ENCODE measurements at regions not wholly inside any gene's neighbourhood (a gene's known extent, or its start where the extent isn't known, plus 50 kb on each side); places are given as distances from the start of the nearest gene placed in this dataset.
A peak's percentile ranks its signal among the peaks of the same experiment; 100 is the strongest.

DNA sequence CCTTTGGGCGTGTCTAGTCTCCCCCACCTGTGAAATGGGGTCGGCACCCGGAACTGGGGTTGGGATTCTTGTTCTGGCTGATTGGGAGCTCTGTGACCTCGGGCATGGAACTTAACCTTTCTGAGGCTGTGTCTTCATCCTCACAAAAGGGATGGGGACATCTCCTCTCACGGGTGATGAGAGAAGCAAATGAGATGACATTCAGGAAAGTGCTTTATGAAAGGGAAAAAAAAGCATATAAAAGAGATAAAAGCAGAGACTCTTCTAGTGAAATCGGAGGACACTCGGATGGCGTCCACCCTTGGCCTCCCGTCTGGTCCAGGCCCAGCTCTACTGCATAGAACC, 98.9 kb downstream of the LRRC74A start:
- no peak overlapping the region for H3K27ac ChIP-seq
- TF ChIP-seq, protein P1, sequence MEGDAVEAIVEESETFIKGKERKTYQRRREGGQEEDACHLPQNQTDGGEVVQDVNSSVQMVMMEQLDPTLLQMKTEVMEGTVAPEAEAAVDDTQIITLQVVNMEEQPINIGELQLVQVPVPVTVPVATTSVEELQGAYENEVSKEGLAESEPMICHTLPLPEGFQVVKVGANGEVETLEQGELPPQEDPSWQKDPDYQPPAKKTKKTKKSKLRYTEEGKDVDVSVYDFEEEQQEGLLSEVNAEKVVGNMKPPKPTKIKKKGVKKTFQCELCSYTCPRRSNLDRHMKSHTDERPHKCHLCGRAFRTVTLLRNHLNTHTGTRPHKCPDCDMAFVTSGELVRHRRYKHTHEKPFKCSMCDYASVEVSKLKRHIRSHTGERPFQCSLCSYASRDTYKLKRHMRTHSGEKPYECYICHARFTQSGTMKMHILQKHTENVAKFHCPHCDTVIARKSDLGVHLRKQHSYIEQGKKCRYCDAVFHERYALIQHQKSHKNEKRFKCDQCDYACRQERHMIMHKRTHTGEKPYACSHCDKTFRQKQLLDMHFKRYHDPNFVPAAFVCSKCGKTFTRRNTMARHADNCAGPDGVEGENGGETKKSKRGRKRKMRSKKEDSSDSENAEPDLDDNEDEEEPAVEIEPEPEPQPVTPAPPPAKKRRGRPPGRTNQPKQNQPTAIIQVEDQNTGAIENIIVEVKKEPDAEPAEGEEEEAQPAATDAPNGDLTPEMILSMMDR (IDR thresholded peaks at IDR 0.05) = no peak
- H3K4me3 ChIP-seq = no peak overlapping the region
- DNase-seq (ENCODE audit: low spot score) = no peak

DNA sequence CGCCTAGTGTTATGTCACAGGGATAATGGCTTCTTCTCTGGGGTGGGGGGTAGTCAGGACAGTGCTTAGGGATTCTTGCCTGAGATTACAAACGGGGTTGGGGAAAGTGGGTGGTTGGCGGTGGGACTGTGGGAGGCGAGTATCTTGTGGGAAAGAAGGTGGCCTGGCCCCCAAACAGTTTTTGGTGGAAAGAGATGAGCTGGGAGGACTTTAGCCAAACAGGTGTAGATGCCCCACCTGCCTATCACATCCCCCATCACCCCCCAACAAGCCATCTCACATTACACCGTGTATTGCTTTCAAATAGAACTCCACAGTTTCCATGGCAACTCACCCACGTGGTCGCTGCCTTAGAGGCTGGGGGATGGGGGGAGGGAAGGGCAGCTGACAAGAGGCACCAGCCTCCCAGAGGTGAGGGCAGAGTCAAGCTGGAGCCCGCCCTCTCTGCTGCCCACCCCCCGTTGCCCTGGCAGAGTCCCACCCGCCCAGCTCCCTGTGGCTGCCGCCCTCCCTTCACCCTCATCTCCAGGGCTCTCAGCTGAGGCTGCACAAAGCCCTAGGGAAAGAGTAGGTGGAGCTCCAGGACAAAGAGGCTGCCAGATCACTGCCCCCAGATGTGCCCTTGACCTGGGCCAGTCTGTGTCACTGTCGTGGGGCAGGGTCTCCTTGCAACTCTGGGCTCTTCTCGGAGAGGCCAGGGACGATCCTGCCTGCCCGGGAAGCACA, 98.3 kb downstream of the LRRC74A start:
- H3K4me3 ChIP-seq = no peak overlapping the region
- TF ChIP-seq, protein P1 (IDR thresholded peaks at IDR 0.05) = no peak
- no peak overlapping the region for H3K27ac ChIP-seq
- DNase-seq (ENCODE audit: low spot score) = no peak

DNA sequence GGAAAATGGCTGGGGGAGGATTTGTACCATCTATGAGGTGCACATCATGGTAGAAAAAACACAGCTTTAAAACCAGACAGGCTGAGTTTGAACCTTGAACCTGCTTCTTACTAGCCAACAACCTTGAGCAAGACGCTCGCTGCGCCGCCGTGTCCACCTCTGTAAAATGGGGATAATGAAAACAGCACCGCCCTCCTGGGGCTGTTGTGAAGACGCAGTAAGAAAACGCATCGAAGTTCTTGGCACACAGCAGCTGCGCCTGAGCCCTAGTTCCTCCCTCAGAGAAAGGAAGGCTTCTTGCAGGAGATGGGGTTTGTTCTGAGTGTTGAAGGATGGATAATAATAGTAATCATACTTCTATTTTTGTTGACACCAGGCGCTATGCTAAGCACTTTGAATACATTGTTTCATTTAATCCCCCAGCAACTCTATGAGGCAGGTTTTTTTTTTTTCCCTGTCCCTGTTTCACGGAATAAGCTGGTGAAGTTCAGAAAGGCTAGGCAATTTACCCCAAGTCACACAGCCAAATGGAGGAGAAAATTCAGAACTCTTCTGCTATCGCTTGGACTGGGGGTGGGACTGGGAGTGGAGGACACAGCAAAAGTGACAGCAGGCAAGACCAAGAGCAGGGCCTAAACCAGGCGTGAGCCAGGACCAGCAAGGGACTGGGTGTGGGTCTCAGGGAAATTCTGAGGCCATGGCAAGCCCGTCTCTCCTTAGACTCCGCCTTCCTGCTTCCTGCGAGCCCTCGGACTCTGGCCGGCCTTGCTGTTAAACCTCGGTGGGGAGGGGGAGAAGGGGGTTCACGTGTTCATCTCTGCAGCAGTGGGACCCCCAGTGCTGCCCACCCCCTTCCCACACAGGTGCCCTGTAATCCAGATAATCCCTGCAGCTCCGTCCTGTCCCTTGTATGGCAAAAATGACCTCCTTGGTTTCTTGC, 97.5 kb downstream of the LRRC74A start:
- Histone ChIP-seq H3K27ac (no peak overlapping the region), H3K4me3 (no peak overlapping the region)
- TF ChIP-seq, protein P1 (IDR thresholded peaks at IDR 0.05) = no peak
- DNase-seq (ENCODE audit: low spot score) = no peak

DNA sequence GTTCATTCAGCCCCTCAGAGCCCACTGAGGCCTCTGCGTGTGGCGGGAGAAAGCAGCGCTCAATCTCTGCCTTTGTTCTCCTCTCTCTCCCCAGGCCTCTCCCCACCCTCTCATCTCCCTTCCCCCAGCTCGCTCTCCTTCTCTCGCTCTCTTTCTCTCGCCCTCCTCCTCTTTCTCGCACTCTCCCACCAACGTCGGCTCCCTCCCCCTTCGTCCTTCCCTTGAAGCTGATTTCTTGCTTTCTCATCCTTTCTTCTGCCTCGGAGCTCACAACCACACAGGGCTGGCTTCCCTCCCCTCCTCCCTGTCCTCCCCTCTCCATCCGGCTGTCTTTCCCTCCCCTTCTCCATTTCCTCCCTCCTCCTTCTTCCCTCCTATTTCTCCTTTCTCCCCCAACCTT, 96.4 kb downstream of the LRRC74A start:
- TF ChIP-seq, protein P1 (IDR thresholded peaks at IDR 0.05) = no peak
- no peak for DNase-seq (ENCODE audit: low spot score)
- Histone ChIP-seq H3K4me3 (no peak overlapping the region), H3K27ac (no peak overlapping the region)

DNA sequence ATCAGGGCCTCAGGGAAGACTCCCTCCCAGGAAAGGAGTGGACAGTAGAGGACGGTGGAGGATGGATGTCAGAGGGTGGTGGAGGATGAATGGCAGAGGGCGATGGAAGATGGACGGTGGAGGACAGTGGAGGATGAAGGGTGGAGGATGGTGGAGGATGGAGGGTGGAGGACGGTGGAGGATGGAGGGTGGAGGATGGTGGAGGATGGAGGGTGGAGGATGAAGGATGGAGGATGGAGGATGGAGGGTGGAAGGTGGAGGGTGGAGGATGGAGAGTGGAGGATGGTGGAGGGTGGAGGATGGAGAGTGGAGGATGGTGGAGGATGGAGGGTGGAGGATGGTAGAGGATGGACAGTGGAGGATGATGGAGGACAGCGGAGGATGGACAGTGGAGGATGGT, 95.9 kb downstream of the LRRC74A start:
- H3K27ac ChIP-seq = no peak overlapping the region
- TF ChIP-seq, protein P1 (IDR thresholded peaks at IDR 0.05) = no peak
- DNase-seq (ENCODE audit: low spot score) = no peak
- no peak overlapping the region for H3K4me3 ChIP-seq

DNA sequence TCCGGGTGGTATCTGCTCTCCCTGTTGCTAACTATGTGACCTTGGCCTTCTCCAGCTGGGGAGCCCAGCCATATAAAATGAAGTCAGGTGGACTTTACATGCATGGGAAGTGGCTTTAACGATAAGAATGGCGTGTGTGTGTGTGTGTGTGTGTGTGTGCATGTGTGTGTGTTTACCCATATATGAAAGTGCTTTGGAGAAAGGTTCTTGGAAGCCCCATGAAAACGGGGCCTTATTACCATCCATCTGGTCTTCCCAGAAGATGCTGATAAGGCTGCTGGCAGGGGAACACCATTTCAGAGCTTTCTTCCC, 94.8 kb downstream of the LRRC74A start:
- DNase-seq (ENCODE audit: low spot score) = no peak
- Histone ChIP-seq H3K4me3 (no peak overlapping the region), H3K27ac (peak overlapping the region in 1 of 2 donors; percentile 93)
- TF ChIP-seq, protein P1 (IDR thresholded peaks at IDR 0.05) = no peak

Data from coronary artery (tissue), 2 donors.